Uterus (tissue), 2 donors: ENCODE measurements at regions not wholly inside any gene's neighbourhood (a gene's known extent, or its start where the extent isn't known, plus 50 kb on each side); places are given as distances from the start of the nearest gene placed in this dataset.

Source experiments
- POLR2A ChIP-seq, 2 donors: fragments of 450-650 bp; IDR thresholded peaks; one replicate each; pipeline ENCODE4 v1.6.1; 2016; ENCODE audit warnings: antibody characterized with exemption in 2 of 2, mild to moderate bottlenecking in 1 of 2, moderate library complexity in 1 of 2
- TF ChIP-seq, protein P1 (sequence below), 4 experiments: fragments of 200-600 bp in 2 of 4; fragments of 450-650 bp in 2 of 4; sonication (generic) in 2 of 4; IDR thresholded peaks; one replicate each; pipeline ENCODE4 v1.5.1; 2016 to 2019; ENCODE audit warnings: antibody characterized with exemption in 4 of 4, mild to moderate bottlenecking in 2 of 4, moderate library complexity in 1 of 4

GRCh38 chr5:72607381-72607780 is 100.2 kb upstream of the ZNF366 start:
- TF ChIP-seq, protein P1, sequence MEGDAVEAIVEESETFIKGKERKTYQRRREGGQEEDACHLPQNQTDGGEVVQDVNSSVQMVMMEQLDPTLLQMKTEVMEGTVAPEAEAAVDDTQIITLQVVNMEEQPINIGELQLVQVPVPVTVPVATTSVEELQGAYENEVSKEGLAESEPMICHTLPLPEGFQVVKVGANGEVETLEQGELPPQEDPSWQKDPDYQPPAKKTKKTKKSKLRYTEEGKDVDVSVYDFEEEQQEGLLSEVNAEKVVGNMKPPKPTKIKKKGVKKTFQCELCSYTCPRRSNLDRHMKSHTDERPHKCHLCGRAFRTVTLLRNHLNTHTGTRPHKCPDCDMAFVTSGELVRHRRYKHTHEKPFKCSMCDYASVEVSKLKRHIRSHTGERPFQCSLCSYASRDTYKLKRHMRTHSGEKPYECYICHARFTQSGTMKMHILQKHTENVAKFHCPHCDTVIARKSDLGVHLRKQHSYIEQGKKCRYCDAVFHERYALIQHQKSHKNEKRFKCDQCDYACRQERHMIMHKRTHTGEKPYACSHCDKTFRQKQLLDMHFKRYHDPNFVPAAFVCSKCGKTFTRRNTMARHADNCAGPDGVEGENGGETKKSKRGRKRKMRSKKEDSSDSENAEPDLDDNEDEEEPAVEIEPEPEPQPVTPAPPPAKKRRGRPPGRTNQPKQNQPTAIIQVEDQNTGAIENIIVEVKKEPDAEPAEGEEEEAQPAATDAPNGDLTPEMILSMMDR (IDR thresholded peaks at IDR 0.05): no peak
- TF ChIP-seq POLR2A (IDR thresholded peaks at IDR 0.05): no peak
